Adrenal gland (tissue), 5 donors: ENCODE measurements at regions not wholly inside any gene's neighbourhood (a gene's known extent, or its start where the extent isn't known, plus 50 kb on each side); places are given as distances from the start of the nearest gene placed in this dataset.

Source experiments
- CTCF ChIP-seq, 6 experiments: fragments of 450-650 bp in 4 of 6; fragments of 200-600 bp in 2 of 6; sonication (generic) in 1 of 6; IDR thresholded peaks; 1 replicate in 5 of 6; 2 replicates in 1 of 6; pipeline versions ENCODE4 v1.5.1 to v1.8.0; 2016 to 2021; ENCODE audit warnings: antibody characterized with exemption in 6 of 6, mild to moderate bottlenecking in 2 of 6, moderate library complexity in 1 of 6
- POLR2A ChIP-seq, 2 donors: fragments of 450-650 bp; IDR thresholded peaks; one replicate each; pipeline ENCODE4 v1.6.1; 2017; ENCODE audit warnings: antibody characterized with exemption in 2 of 2, mild to moderate bottlenecking in 2 of 2, moderate library complexity in 1 of 2
- donor health status: DM: no; HTN: no; CAD: no.

- TF ChIP-seq CTCF (IDR thresholded peaks at IDR 0.05), result no peak
- no peak for TF ChIP-seq POLR2A (IDR thresholded peaks at IDR 0.05)
Measured at GRCh38 chr12:85373045-85373444, 93.0 kb downstream of the ALX1 start.
